K562 (cell line): ENCODE measurements at regions not wholly inside any gene's neighbourhood (a gene's known extent, or its start where the extent isn't known, plus 50 kb on each side); places are given as distances from the start of the nearest gene placed in this dataset.

Experiments used
- ATAC-seq: fragments of 200-7000 bp; cut with Tn5 transposase; 3 replicates; pipeline ENCODE4 v1.9.1; 2020; ENCODE audit warnings: moderate library complexity
- BruUV-seq: library from RNA; stranded (reverse); fragments of 400-500 nt; replicated peaks from 2 replicates; lab custom pipeline; 2021; lab: Mats Ljungman, UMichigan
- CTCF ChIA-PET: fragments of 300-600 bp; formaldehyde crosslinking; extraction: SDS; loops from one replicate; lab custom pipeline; 2021; ENCODE audit warnings: low intra/inter-chr PET ratio; lab: Yijun Ruan, JAX
- POLR2A ChIA-PET: fragments of 300-600, 350-650 bp; sonication (Branson Sonifier 250); formaldehyde crosslinking; extraction: SDS; loops from one replicate; lab custom pipeline; 2021; ENCODE audit warnings: antibody characterized with exemption, inconsistent platforms; lab: Yijun Ruan, JAX
- DNase-seq, 4 experiments: peaks; one replicate each; pipeline versions ENCODE4 v3.0.0 to v3.0.0-alpha.2; 2011 to 2018; ENCODE audit warnings: low spot score in 3 of 4, mixed read lengths in 3 of 4; ENCODE audit errors: extremely low read depth in 1 of 4
- FAIRE-seq: peaks from 2 replicates; lab custom pipeline; 2011; peaks lifted over from hg19 to GRCh38; lab: Jason Lieb, UNC
- H2AFZ ChIP-seq: 2 replicates; pipeline ENCODE4 v1.6.0; 2011; ENCODE audit warnings: low read depth, low read length, control low read depth, inconsistent platforms
- H3K27ac ChIP-seq: fragments of 200-600 bp; 3 replicates; pipeline ENCODE4 v1.8.0; 2011; ENCODE audit warnings: low read depth, mild to moderate bottlenecking, control low read depth, inconsistent platforms, low read length, moderate library complexity, mixed read lengths; ENCODE audit errors: extremely low read depth
- H3K27me3 ChIP-seq, 2 experiments: fragments of 300-600 bp in 1 of 2; 2 replicates in 1 of 2; 3 replicates in 1 of 2; pipeline versions ENCODE4 v1.6.0 to v1.8.0; 2011; ENCODE audit warnings: inconsistent platforms in 2 of 2, low read length in 2 of 2, mild to moderate bottlenecking in 1 of 2, mixed read lengths in 1 of 2, moderate library complexity in 1 of 2; ENCODE audit not compliant: control insufficient read depth in 2 of 2, insufficient read depth in 2 of 2
- H3K36me3 ChIP-seq: fragments of 300-600 bp; 3 replicates; pipeline ENCODE4 v1.8.0; 2011; ENCODE audit warnings: mild to moderate bottlenecking, low read length, inconsistent platforms; ENCODE audit not compliant: control insufficient read depth, insufficient read depth
- H3K4me1 ChIP-seq, 2 experiments: fragments of 200-600 bp in 1 of 2; replicated peaks in 1 of 2; 2 replicates in 1 of 2; 3 replicates in 1 of 2; pipeline versions ENCODE4 v1.5.1 to v1.8.0; 2011; ENCODE audit warnings: inconsistent platforms in 2 of 2, low read length in 2 of 2, mild to moderate bottlenecking in 1 of 2, mixed read lengths in 1 of 2, moderate library complexity in 1 of 2; ENCODE audit not compliant: control insufficient read depth in 2 of 2, insufficient read depth in 2 of 2
- H3K4me2 ChIP-seq: 2 replicates; pipeline ENCODE4 v1.6.1; 2011; ENCODE audit warnings: low read length, control low read depth, inconsistent platforms, mixed read lengths; ENCODE audit not compliant: insufficient read depth
- H3K4me3 ChIP-seq: fragments of 200-600 bp; sonication (generic), shearing (Covaris generic); 2 replicates; pipeline ENCODE4 v1.5.1; 2016; ENCODE audit warnings: control low read depth, inconsistent platforms
- H3K79me2 ChIP-seq: fragments of 200-600 bp; 3 replicates; pipeline ENCODE4 v1.8.0; 2011; ENCODE audit warnings: low read length, inconsistent platforms; ENCODE audit not compliant: control insufficient read depth, insufficient read depth
- H3K9ac ChIP-seq, 2 experiments: 2 replicates each; pipeline versions ENCODE4 v1.6.0 to v1.6.1; 2011; ENCODE audit warnings: low read depth in 2 of 2, low read length in 2 of 2, control low read depth in 1 of 2, inconsistent platforms in 1 of 2, mild to moderate bottlenecking in 1 of 2, mixed read lengths in 1 of 2; ENCODE audit not compliant: insufficient read depth in 1 of 2
- H3K9me1 ChIP-seq: one replicate; pipeline ENCODE4 v1.6.0; 2011; ENCODE audit warnings: inconsistent platforms, mild to moderate bottlenecking, low read length, moderate library complexity; ENCODE audit not compliant: control insufficient read depth, insufficient read depth
- H3K9me3 ChIP-seq: replicated peaks from 2 replicates; pipeline ENCODE4 v1.5.1; 2011; ENCODE audit warnings: low read depth, low read length, inconsistent platforms; ENCODE audit not compliant: control insufficient read depth, insufficient read depth
- H4K20me1 ChIP-seq: replicated peaks from 2 replicates; pipeline ENCODE4 v1.6.1; 2011; ENCODE audit warnings: low read length, inconsistent platforms, mixed read lengths; ENCODE audit not compliant: control insufficient read depth, insufficient read depth
- GATAD2A ChIP-seq: fragments of 450-650 bp; IDR thresholded peaks from 2 replicates; pipeline ENCODE4 v1.6.1; 2017
- KLF16 ChIP-seq: IDR thresholded peaks from 2 replicates; pipeline ENCODE4 v1.6.1; 2016; ENCODE audit warnings: antibody characterized with exemption
- XRCC5 ChIP-seq: fragments of 200-400 bp; formaldehyde crosslinking; IDR thresholded peaks from 2 replicates; pipeline ENCODE4 v1.6.1; 2017; ENCODE audit warnings: low read depth, mild to moderate bottlenecking, low read length
- ZBTB1 ChIP-seq: sonication (generic); formaldehyde crosslinking; IDR thresholded peaks from 2 replicates; pipeline ENCODE4 v1.8.1; 2023; ENCODE audit warnings: missing genetic modification reagents, low read depth, mild to moderate bottlenecking, borderline replicate concordance
- ZKSCAN8 ChIP-seq: fragments of 200-800 bp; sonication (Bioruptor generic); IDR thresholded peaks from 2 replicates; pipeline ENCODE4 v1.6.1; 2016; ENCODE audit warnings: missing genetic modification characterization, missing compliant biosample characterization
- WGBS: fragments of 100-300 bp; shearing (Covaris generic); methylation state at CpG from one replicate; pipeline ENCODE4 v1.1.6; 2016; ENCODE audit warnings: low coverage, mixed read lengths; ENCODE audit not compliant: insufficient coverage; ENCODE audit errors: missing lambda C conversion rate; 5-methylcytosine and 5-hydroxymethylcytosine counted together
- in situ Hi-C: fragments of 300-500 bp; cut with MboI; formaldehyde crosslinking; loops from 4 replicates; pipeline ENCODE4 v1.15.0; 2018; ENCODE audit warnings: inconsistent platforms, mixed read lengths
- intact Hi-C: fragments of 100-400 bp; cut with micrococcal nuclease; formaldehyde crosslinking; loops from 2 replicates; pipeline ENCODE4 v1.14.2; 2022
- TF ChIP-seq, protein P1 (sequence below), 3 experiments: fragments of 200-800 bp in 1 of 3; sonication (Bioruptor generic) in 1 of 3; sonication (generic) in 1 of 3; formaldehyde crosslinking in 1 of 3; IDR thresholded peaks; 2 replicates each; pipeline versions ENCODE4 v1.6.1 to v1.8.0; 2016 to 2022; ENCODE audit warnings: mild to moderate bottlenecking in 2 of 3, missing compliant biosample characterization in 2 of 3, missing genetic modification characterization in 2 of 3, missing genetic modification reagents in 1 of 3
- TF ChIP-seq, protein P2 (sequence below): fragments of 450-650 bp; IDR thresholded peaks from 2 replicates; pipeline ENCODE4 v1.6.1; 2017; ENCODE audit warnings: antibody characterized with exemption, mild to moderate bottlenecking

GRCh38 chr13:76720416-76720815 lies 165.8 kb downstream of the KCTD12 start:
- no peak overlapping the region for H3K9ac ChIP-seq
- in situ Hi-C loops (no loop called here), intact Hi-C loops (no loop called here)
- H3K9me3 ChIP-seq = no peaks in the 10 kb centered on the region
- H3K27ac ChIP-seq = no peak overlapping the region
- no peaks in the 10 kb centered on the region for H3K27me3 ChIP-seq
- CTCF ChIA-PET = no interaction called here
- no peak for TF ChIP-seq KLF16
- TF ChIP-seq, protein P1, sequence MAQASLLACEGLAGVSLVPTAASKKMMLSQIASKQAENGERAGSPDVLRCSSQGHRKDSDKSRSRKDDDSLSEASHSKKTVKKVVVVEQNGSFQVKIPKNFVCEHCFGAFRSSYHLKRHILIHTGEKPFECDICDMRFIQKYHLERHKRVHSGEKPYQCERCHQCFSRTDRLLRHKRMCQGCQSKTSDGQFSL (CRISPR knock-in tag; IDR thresholded peaks at IDR 0.05) = no peak
- TF ChIP-seq, protein P1 (tag; IDR thresholded peaks at IDR 0.05) = no peak
- TF ChIP-seq, protein P2, sequence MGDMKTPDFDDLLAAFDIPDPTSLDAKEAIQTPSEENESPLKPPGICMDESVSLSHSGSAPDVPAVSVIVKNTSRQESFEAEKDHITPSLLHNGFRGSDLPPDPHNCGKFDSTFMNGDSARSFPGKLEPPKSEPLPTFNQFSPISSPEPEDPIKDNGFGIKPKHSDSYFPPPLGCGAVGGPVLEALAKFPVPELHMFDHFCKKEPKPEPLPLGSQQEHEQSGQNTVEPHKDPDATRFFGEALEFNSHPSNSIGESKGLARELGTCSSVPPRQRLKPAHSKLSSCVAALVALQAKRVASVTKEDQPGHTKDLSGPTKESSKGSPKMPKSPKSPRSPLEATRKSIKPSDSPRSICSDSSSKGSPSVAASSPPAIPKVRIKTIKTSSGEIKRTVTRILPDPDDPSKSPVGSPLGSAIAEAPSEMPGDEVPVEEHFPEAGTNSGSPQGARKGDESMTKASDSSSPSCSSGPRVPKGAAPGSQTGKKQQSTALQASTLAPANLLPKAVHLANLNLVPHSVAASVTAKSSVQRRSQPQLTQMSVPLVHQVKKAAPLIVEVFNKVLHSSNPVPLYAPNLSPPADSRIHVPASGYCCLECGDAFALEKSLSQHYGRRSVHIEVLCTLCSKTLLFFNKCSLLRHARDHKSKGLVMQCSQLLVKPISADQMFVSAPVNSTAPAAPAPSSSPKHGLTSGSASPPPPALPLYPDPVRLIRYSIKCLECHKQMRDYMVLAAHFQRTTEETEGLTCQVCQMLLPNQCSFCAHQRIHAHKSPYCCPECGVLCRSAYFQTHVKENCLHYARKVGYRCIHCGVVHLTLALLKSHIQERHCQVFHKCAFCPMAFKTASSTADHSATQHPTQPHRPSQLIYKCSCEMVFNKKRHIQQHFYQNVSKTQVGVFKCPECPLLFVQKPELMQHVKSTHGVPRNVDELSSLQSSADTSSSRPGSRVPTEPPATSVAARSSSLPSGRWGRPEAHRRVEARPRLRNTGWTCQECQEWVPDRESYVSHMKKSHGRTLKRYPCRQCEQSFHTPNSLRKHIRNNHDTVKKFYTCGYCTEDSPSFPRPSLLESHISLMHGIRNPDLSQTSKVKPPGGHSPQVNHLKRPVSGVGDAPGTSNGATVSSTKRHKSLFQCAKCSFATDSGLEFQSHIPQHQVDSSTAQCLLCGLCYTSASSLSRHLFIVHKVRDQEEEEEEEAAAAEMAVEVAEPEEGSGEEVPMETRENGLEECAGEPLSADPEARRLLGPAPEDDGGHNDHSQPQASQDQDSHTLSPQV = no peak
- TF ChIP-seq ZBTB1 (CRISPR knock-in tag) = no peak
- no peak for TF ChIP-seq XRCC5
- TF ChIP-seq ZKSCAN8 (CRISPR knock-in tag) = no peak
- no peak for TF ChIP-seq GATAD2A
- H3K9me1 ChIP-seq = no peaks in the 10 kb centered on the region
- FAIRE-seq = no peak
- ATAC-seq = no peak
- POLR2A ChIA-PET = no interaction called here
- H3K36me3 ChIP-seq = no peaks in the 10 kb centered on the region
- no peak for DNase-seq
- no peak overlapping the region for H2AFZ ChIP-seq
- no peak overlapping the region for H3K4me3 ChIP-seq
- no peaks in the 10 kb centered on the region for H4K20me1 ChIP-seq
- H3K4me1 ChIP-seq = no peaks in the 10 kb centered on the region
- no CpG with 5 or more reads among the region's 1 CpG for WGBS
- no peak overlapping the region for H3K4me2 ChIP-seq
- BruUV-seq = no TSS peak
- H3K79me2 ChIP-seq = no peaks in the 10 kb centered on the region
